ENCODE measurements at regions not wholly inside any gene's neighbourhood (a gene's known extent, or its start where the extent isn't known, plus 50 kb on each side); places are given as distances from the start of the nearest gene placed in this dataset.

DNA sequence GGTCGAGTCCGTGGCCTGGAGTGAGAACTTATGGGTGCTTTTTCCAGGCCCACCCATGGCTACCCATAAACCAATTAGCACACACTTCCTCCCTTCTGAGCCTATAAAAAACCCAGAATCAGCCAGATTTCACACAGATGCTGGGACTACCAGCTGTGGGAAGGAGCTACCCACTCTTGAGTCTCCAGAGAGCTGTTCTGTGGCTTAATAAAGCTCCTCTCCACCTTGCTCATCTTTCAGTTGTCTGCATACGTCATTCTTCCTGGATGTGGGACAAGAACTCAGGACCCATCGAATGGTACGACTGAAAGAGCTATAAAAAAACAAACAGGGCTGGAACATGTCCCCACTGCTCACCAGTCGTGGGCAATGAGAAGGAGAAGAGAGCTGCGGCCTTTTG is 555.4 kb upstream of the CCDC54 start:
- no peak for DNase-seq
- H3K27me3 ChIP-seq (ENCODE audit: control insufficient read depth, insufficient read depth, low read length), result no peaks in the 10 kb centered on the region

GRCh38 chr3:106822204-106822603 is 555.0 kb upstream of the CCDC54 start:
- Histone ChIP-seq H3K4me3 (ENCODE audit: insufficient read depth, low read depth, low read length) (no peak overlapping the region), H3K36me3 (replicated peaks; ENCODE audit: control insufficient read depth, insufficient read depth, low read length) (no peaks in the 10 kb centered on the region), H3K27me3 (ENCODE audit: control insufficient read depth, insufficient read depth, low read length) (no peaks in the 10 kb centered on the region)
- DNase-seq, result no peak

More for the DNA sequence above, 555.4 kb upstream of the CCDC54 start:
- Histone ChIP-seq H3K36me3 (replicated peaks; ENCODE audit: control insufficient read depth, insufficient read depth, low read length) (no peaks in the 10 kb centered on the region), H3K4me3 (ENCODE audit: insufficient read depth, low read depth, low read length) (no peak overlapping the region)

DNA sequence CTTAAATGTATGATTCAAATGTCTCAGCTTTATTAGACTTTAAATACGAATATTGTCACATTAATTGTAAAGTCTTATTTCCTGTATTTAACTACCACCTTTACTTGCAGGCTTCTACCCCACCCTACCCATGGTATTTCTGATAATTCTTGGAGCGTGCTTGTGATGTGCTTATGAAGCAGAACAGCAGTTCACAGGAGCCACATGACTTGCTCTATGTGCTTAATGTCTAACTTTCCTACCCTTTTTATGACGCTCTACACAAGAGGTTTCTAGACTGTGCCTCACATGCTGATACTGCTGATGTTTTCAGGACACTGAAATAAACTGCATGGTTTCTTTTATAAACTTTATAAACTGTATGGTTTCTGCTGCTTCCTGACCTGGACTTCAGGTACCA is 553.5 kb upstream of the CCDC54 start:
- DNase-seq, result no peak
- Histone ChIP-seq H3K27me3 (ENCODE audit: control insufficient read depth, insufficient read depth, low read length) (no peaks in the 10 kb centered on the region), H3K36me3 (replicated peaks; ENCODE audit: control insufficient read depth, insufficient read depth, low read length) (no peaks in the 10 kb centered on the region), H3K4me3 (ENCODE audit: insufficient read depth, low read depth, low read length) (no peak overlapping the region)

DNA sequence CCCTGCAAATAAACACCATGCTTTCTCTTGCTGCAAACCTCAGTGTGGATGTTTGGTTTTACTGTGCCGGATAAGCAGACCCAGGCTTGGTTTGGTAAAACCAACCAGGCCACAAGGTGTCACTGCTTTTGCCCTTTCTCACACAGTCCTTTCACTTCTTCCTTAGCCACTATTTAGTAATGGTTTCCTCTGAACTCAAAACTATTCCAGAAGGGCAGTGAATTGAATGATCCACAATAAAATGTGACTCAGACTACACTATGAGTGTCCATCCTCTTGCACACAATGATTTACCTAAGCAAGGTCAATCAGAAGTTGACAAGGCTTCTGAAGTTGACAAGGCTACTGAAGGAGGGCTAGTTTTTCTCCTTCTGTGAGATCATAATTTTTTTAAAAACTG is 552.4 kb upstream of the CCDC54 start:
- DNase-seq, result peak; percentile 20
- no peaks in the 10 kb centered on the region for H3K27me3 ChIP-seq (ENCODE audit: control insufficient read depth, insufficient read depth, low read length)
- H3K36me3 ChIP-seq (replicated peaks; ENCODE audit: control insufficient read depth, insufficient read depth, low read length), result no peaks in the 10 kb centered on the region
- H3K4me3 ChIP-seq (ENCODE audit: insufficient read depth, low read depth, low read length), result no peak overlapping the region

- DNase-seq, result no peak
- no peaks in the 10 kb centered on the region for H3K27me3 ChIP-seq (ENCODE audit: control insufficient read depth, insufficient read depth, low read length)
Observed at GRCh38 chr3:106825962-106826605, 551.2 kb upstream of the CCDC54 start.

GRCh38 chr3:106826791-106827311 is 550.4 kb upstream of the CCDC54 start:
- Histone ChIP-seq H3K4me3 (ENCODE audit: insufficient read depth, low read depth, low read length) (no peak overlapping the region), H3K36me3 (replicated peaks; ENCODE audit: control insufficient read depth, insufficient read depth, low read length) (no peaks in the 10 kb centered on the region), H3K27me3 (ENCODE audit: control insufficient read depth, insufficient read depth, low read length) (no peaks in the 10 kb centered on the region)
- DNase-seq, result no peak

More at GRCh38 chr3:106825962-106826605, 551.2 kb upstream of the CCDC54 start:
- H3K4me3 ChIP-seq (ENCODE audit: insufficient read depth, low read depth, low read length), result no peak overlapping the region
- H3K36me3 ChIP-seq (replicated peaks; ENCODE audit: control insufficient read depth, insufficient read depth, low read length), result no peaks in the 10 kb centered on the region

- H3K27me3 ChIP-seq (ENCODE audit: control insufficient read depth, insufficient read depth, low read length), result no peaks in the 10 kb centered on the region
- H3K4me3 ChIP-seq (ENCODE audit: insufficient read depth, low read depth, low read length), result no peak overlapping the region
- no peak for DNase-seq
- H3K36me3 ChIP-seq (replicated peaks; ENCODE audit: control insufficient read depth, insufficient read depth, low read length), result peaks cover 1% of the 10 kb centered on the region; the same call in 1 of the 2 replicates
Observed at GRCh38 chr3:106827515-106828213, 549.6 kb upstream of the CCDC54 start.

DNA sequence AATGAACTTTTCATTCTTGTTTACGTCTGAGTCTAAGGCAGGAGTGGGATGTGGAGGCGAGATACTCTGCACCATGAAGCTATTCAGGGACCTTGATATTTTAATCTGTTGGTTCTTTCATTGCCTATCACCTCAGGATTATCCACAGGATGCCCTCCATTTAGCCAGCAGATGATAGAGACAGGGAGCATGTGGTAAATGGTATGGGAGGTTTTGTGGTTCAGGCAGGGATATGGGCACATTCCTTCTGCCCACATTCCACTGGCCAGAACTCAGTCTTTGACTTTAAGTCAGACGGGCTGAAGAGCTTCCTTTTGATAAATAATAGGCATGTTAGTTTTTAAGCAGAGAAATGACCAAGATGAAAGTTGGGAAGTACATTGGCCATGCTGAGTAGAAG is 548.0 kb upstream of the CCDC54 start:
- Histone ChIP-seq H3K36me3 (replicated peaks; ENCODE audit: control insufficient read depth, insufficient read depth, low read length) (peaks cover 2% of the 10 kb centered on the region; the same call in 1 of the 2 replicates), H3K4me3 (ENCODE audit: insufficient read depth, low read depth, low read length) (no peak overlapping the region), H3K27me3 (ENCODE audit: control insufficient read depth, insufficient read depth, low read length) (no peaks in the 10 kb centered on the region)
- no peak for DNase-seq

DNA sequence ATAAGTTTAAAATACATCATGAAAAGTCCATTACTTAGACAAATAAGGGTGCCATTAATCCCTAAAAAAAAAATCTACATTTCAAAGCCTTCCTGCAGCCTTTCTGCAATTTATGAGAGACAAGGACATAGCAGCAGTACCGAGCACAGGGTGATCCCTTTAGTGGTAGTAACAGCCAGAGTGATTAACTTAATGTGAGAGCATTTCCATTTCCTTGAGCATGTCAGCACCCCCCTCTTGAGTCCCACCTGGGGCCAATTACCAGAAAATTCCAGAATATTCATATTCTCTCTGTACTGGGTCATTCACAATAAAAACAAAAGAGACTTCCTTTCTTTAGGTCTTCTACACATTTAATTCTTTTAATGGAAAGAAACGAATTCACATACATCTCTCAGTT is 546.9 kb upstream of the CCDC54 start:
- Histone ChIP-seq H3K27me3 (ENCODE audit: control insufficient read depth, insufficient read depth, low read length) (no peaks in the 10 kb centered on the region), H3K4me3 (ENCODE audit: insufficient read depth, low read depth, low read length) (no peak overlapping the region), H3K36me3 (replicated peaks; ENCODE audit: control insufficient read depth, insufficient read depth, low read length) (peaks cover 2% of the 10 kb centered on the region; the same call in 1 of the 2 replicates)
- DNase-seq, result peak; percentile 54

DNA sequence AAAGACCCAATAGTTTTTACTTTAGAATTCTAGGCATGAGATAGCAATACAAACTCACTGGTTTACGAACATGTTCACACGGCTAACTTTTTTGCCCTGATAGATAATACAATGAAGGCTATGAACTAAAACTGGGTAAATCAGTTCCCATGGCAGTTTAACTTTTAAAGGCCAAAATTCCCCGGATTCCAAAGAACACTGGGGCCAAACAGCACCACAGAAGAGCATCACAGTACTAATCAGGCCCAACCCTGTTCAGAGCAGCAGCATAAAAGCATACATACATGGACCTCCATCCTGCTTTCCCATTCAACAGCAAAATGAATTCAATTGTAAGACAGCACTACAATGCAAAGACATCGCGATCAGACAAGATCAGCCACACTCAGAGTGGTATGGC is 540.3 kb upstream of the CCDC54 start:
- Histone ChIP-seq H3K4me3 (ENCODE audit: insufficient read depth, low read depth, low read length) (no peak overlapping the region), H3K36me3 (replicated peaks; ENCODE audit: control insufficient read depth, insufficient read depth, low read length) (peaks cover 2% of the 10 kb centered on the region; the same call in 1 of the 2 replicates), H3K27me3 (ENCODE audit: control insufficient read depth, insufficient read depth, low read length) (no peaks in the 10 kb centered on the region)
- no peak for DNase-seq

DNA sequence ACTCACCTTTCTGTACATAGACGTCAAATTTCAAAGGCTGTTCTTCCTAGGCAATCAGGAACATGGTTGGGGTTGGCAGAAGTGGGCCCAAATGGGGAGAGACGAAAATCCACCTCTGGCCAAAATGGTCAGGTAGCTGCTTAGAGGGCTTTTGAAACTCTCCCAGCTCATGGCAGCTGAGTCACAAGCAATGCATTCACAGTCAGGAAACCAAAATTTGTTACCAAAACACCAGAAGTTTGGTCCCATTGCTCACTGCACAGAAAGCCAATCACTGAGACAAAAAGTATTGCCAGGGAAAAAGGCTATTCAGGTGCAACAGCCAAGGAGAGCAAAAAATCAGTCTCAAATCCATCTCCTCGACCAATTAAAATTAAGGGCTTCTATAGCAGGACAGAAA is 539.6 kb upstream of the CCDC54 start:
- Histone ChIP-seq H3K4me3 (ENCODE audit: insufficient read depth, low read depth, low read length) (no peak overlapping the region), H3K36me3 (replicated peaks; ENCODE audit: control insufficient read depth, insufficient read depth, low read length) (peaks cover under 1% of the 10 kb centered on the region; the same call in 1 of the 2 replicates), H3K27me3 (ENCODE audit: control insufficient read depth, insufficient read depth, low read length) (no peaks in the 10 kb centered on the region)
- DNase-seq, result no peak

GRCh38 chr3:106839576-106840280 is 537.5 kb upstream of the CCDC54 start:
- Histone ChIP-seq H3K27me3 (ENCODE audit: control insufficient read depth, insufficient read depth, low read length) (no peaks in the 10 kb centered on the region), H3K4me3 (ENCODE audit: insufficient read depth, low read depth, low read length) (no peak overlapping the region), H3K36me3 (replicated peaks; ENCODE audit: control insufficient read depth, insufficient read depth, low read length) (no peaks in the 10 kb centered on the region)
- no peak for DNase-seq

DNA sequence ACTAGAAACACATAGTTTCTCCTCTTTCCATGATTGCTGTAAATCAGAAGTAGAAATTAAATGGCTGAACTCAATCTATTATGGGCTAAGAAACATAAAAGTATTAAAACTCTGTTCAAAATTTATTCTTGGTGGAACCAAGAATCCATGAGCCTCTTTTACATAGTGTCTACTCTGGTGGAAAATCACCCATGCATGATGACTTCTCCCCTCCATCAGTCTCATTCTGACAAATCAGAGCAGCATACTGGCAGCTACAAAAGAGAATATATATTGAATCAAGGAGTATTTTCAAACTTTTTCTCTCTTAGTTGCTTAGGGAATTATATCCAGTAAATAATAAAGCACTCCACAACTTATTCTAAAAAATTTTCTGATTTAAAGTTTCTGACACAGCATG is 536.9 kb upstream of the CCDC54 start:
- H3K4me3 ChIP-seq (ENCODE audit: insufficient read depth, low read depth, low read length), result no peak overlapping the region
- no peak for DNase-seq
- no peaks in the 10 kb centered on the region for H3K36me3 ChIP-seq (replicated peaks; ENCODE audit: control insufficient read depth, insufficient read depth, low read length)
- no peaks in the 10 kb centered on the region for H3K27me3 ChIP-seq (ENCODE audit: control insufficient read depth, insufficient read depth, low read length)

- no peaks in the 10 kb centered on the region for H3K36me3 ChIP-seq (replicated peaks; ENCODE audit: control insufficient read depth, insufficient read depth, low read length)
- H3K27me3 ChIP-seq (ENCODE audit: control insufficient read depth, insufficient read depth, low read length), result no peaks in the 10 kb centered on the region
- DNase-seq, result no peak
- no peak overlapping the region for H3K4me3 ChIP-seq (ENCODE audit: insufficient read depth, low read depth, low read length)
Observed at GRCh38 chr3:106842151-106842550, 535.1 kb upstream of the CCDC54 start.

GRCh38 chr3:106844638-106845037 is 532.6 kb upstream of the CCDC54 start:
- DNase-seq, result no peak
- Histone ChIP-seq H3K4me3 (ENCODE audit: insufficient read depth, low read depth, low read length) (no peak overlapping the region), H3K27me3 (ENCODE audit: control insufficient read depth, insufficient read depth, low read length) (no peaks in the 10 kb centered on the region), H3K36me3 (replicated peaks; ENCODE audit: control insufficient read depth, insufficient read depth, low read length) (no peaks in the 10 kb centered on the region)
